B cell (primary cell): ENCODE measurements at regions not wholly inside any gene's neighbourhood (a gene's known extent, or its start where the extent isn't known, plus 50 kb on each side); places are given as distances from the start of the nearest gene placed in this dataset.

Source experiments
- CTCF ChIP-seq: fragments of 200-600 bp; IDR thresholded peaks from one replicate; pipeline ENCODE4 v1.8.0; 2022; ENCODE audit warnings: antibody characterized with exemption, mild to moderate bottlenecking
- EZH2 ChIP-seq: IDR thresholded peaks from 2 replicates; pipeline ENCODE4 v1.6.1; 2012; ENCODE audit warnings: borderline replicate concordance, low read depth, mild to moderate bottlenecking, moderate library complexity, low read length; ENCODE audit not compliant: insufficient read depth, poor library complexity, severe bottlenecking

- no peak for TF ChIP-seq CTCF
- no peak for TF ChIP-seq EZH2
Measured at GRCh38 chr2:41896186-41896846, 151.5 kb upstream of the PKDCC start.
